Keratinocyte (primary cell): ENCODE measurements at regions not wholly inside any gene's neighbourhood (a gene's known extent, or its start where the extent isn't known, plus 50 kb on each side); places are given as distances from the start of the nearest gene placed in this dataset.

Source experiments
- DNase-seq: peaks from one replicate; pipeline ENCODE4 v3.0.0-alpha.2; 2011; ENCODE audit warnings: low read depth, missing footprints, low spot score
- FAIRE-seq: peaks from 2 replicates; lab custom pipeline; 2011; peaks lifted over from hg19 to GRCh38; lab: Jason Lieb, UNC
- H2AFZ ChIP-seq: 2 replicates; pipeline ENCODE4 v1.6.0; 2012; ENCODE audit warnings: low read length, control low read depth, inconsistent platforms; ENCODE audit not compliant: control insufficient read depth
- H3K27ac ChIP-seq: 2 replicates; pipeline ENCODE4 v1.5.1; 2011; ENCODE audit warnings: low read length; ENCODE audit not compliant: control insufficient read depth, insufficient read depth
- H3K27me3 ChIP-seq: 3 replicates; pipeline ENCODE4 v1.6.0; 2011; ENCODE audit warnings: low read length; ENCODE audit not compliant: control insufficient read depth, insufficient read depth; ENCODE audit errors: extremely low read depth
- H3K36me3 ChIP-seq, 2 experiments: 2 replicates in 1 of 2; 3 replicates in 1 of 2; pipeline ENCODE4 v1.5.1; 2011; ENCODE audit warnings: low read length in 2 of 2, mild to moderate bottlenecking in 1 of 2; ENCODE audit not compliant: control insufficient read depth in 2 of 2, insufficient read depth in 2 of 2; ENCODE audit errors: extremely low read depth in 1 of 2
- H3K4me1 ChIP-seq: 3 replicates; pipeline ENCODE4 v1.5.1; 2011; ENCODE audit warnings: low read length; ENCODE audit not compliant: control insufficient read depth, insufficient read depth; ENCODE audit errors: extremely low read depth
- H3K4me2 ChIP-seq: 3 replicates; pipeline ENCODE4 v1.6.0; 2011; ENCODE audit warnings: low read depth, low read length; ENCODE audit not compliant: control insufficient read depth, insufficient read depth; ENCODE audit errors: extremely low read depth
- H3K4me3 ChIP-seq, 3 experiments: fragments of 200-600 bp in 1 of 3; sonication (generic) in 1 of 3; 2 replicates in 2 of 3; 3 replicates in 1 of 3; pipeline ENCODE4 v1.5.1; 2011 to 2016; ENCODE audit warnings: low read length in 3 of 3, mild to moderate bottlenecking in 3 of 3, control low read depth in 2 of 3, inconsistent platforms in 1 of 3, low read depth in 1 of 3, mixed read lengths in 1 of 3, mixed run types in 1 of 3, moderate library complexity in 1 of 3; ENCODE audit not compliant: control insufficient read depth in 2 of 3, insufficient read depth in 2 of 3; ENCODE audit errors: extremely low read depth in 1 of 3
- H3K79me2 ChIP-seq: 2 replicates; pipeline ENCODE4 v1.6.0; 2012; ENCODE audit warnings: low read length; ENCODE audit not compliant: control insufficient read depth, insufficient read depth
- H3K9ac ChIP-seq: 3 replicates; pipeline ENCODE4 v1.6.0; 2011; ENCODE audit warnings: low read length; ENCODE audit not compliant: control insufficient read depth, insufficient read depth; ENCODE audit errors: extremely low read depth
- H3K9me1 ChIP-seq: 3 replicates; pipeline ENCODE4 v1.6.0; 2011; ENCODE audit warnings: low read length; ENCODE audit not compliant: control insufficient read depth, insufficient read depth; ENCODE audit errors: extremely low read depth
- H3K9me3 ChIP-seq: 2 replicates; pipeline ENCODE4 v1.5.1; 2012; ENCODE audit warnings: low read depth, low read length; ENCODE audit not compliant: control insufficient read depth
- H4K20me1 ChIP-seq: 3 replicates; pipeline ENCODE4 v1.6.0; 2011; ENCODE audit warnings: low read length; ENCODE audit not compliant: control insufficient read depth, insufficient read depth; ENCODE audit errors: extremely low read depth
- EZH2 ChIP-seq: IDR thresholded peaks from one replicate; pipeline ENCODE4 v1.6.1; 2012; ENCODE audit warnings: inconsistent platforms, mild to moderate bottlenecking, low read length, moderate library complexity
- dilution Hi-C: fragments of 300-500 bp; cut with MboI; formaldehyde crosslinking; loops from one replicate; pipeline ENCODE4 v1.7.0; 2020; ENCODE audit warnings: low sequenced_read_pairs; ENCODE audit not compliant: extremely low pct_ligation_motif_present
- TF ChIP-seq, protein P1 (sequence below), 3 experiments: IDR thresholded peaks in 1 of 3; conservative IDR thresholded peaks in 1 of 3; optimal IDR thresholded peaks in 1 of 3; 2 replicates in 2 of 3; 3 replicates in 1 of 3; pipeline versions ENCODE3 to v1.5.1; 2011; ENCODE audit warnings: low read length in 3 of 3, mild to moderate bottlenecking in 3 of 3, moderate library complexity in 2 of 3, control low read depth in 1 of 3, inconsistent platforms in 1 of 3; ENCODE audit not compliant: insufficient read depth in 2 of 3; ENCODE audit errors: extremely low read depth in 1 of 3

DNA sequence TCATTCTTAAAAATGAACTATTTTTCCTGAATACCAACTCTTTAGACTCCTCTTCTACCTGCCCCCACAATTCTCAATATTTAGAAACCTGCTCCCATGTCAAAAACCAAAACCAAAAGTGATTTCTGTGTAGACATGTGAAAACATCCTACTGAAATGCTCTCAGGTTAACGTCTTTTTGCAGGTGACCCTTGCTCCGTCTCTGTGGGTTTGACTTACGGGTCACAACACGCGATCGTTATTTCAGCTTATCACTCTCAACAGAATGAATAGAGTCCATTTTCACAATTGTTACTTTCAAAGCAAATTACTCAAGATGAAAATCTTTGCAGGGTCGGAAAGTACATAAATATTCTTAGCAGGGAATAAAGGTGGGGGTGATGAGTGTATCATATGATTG, 456.3 kb upstream of the SGCD start:
- no peaks in the 10 kb centered on the region for H4K20me1 ChIP-seq
- no peak for DNase-seq
- FAIRE-seq = no peak
- TF ChIP-seq, protein P1, sequence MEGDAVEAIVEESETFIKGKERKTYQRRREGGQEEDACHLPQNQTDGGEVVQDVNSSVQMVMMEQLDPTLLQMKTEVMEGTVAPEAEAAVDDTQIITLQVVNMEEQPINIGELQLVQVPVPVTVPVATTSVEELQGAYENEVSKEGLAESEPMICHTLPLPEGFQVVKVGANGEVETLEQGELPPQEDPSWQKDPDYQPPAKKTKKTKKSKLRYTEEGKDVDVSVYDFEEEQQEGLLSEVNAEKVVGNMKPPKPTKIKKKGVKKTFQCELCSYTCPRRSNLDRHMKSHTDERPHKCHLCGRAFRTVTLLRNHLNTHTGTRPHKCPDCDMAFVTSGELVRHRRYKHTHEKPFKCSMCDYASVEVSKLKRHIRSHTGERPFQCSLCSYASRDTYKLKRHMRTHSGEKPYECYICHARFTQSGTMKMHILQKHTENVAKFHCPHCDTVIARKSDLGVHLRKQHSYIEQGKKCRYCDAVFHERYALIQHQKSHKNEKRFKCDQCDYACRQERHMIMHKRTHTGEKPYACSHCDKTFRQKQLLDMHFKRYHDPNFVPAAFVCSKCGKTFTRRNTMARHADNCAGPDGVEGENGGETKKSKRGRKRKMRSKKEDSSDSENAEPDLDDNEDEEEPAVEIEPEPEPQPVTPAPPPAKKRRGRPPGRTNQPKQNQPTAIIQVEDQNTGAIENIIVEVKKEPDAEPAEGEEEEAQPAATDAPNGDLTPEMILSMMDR (optimal IDR thresholded peaks at IDR 0.05 in 1 of 3, IDR thresholded peaks at IDR 0.05 in 1 of 3, conservative IDR thresholded peaks at IDR 0.05 in 1 of 3; ENCODE audit: extremely low read depth in 1 of 3, insufficient read depth in 2 of 3, low read length in 3 of 3) = no peak
- no peak for TF ChIP-seq EZH2
- H3K4me1 ChIP-seq = no peaks in the 10 kb centered on the region
- H3K79me2 ChIP-seq = no peaks in the 10 kb centered on the region
- H3K36me3 ChIP-seq = no peaks in the 10 kb centered on the region
- H3K9ac ChIP-seq = no peak overlapping the region
- dilution Hi-C loops = no loop called here
- no peak overlapping the region for H3K4me3 ChIP-seq
- H3K9me1 ChIP-seq = no peaks in the 10 kb centered on the region
- no peak overlapping the region for H3K4me2 ChIP-seq
- H3K27me3 ChIP-seq = no peaks in the 10 kb centered on the region
- no peaks in the 10 kb centered on the region for H3K9me3 ChIP-seq
- H3K27ac ChIP-seq = no peak overlapping the region
- H2AFZ ChIP-seq = no peak overlapping the region

DNA sequence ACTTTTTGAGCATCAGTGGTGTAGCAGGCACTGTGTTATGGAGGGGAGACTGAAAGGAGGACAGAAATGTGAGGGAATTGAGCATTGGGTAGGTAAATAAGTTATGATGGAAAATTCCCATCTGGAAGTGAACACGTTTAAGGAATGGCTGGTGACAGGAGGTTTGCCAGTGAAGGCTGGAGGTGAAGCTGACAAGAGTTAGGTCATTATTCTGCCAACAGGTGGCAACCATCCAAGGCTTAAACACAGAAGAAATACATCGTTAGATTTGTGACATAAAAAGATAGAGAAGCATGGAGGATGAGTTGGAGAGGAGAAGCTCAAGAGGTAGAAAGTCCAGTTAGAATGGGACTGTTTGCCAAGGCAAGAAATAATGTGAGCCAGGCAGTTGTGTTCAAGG, 455.3 kb upstream of the SGCD start:
- no peak overlapping the region for H2AFZ ChIP-seq
- TF ChIP-seq, protein P1 (optimal IDR thresholded peaks at IDR 0.05 in 1 of 3, IDR thresholded peaks at IDR 0.05 in 1 of 3, conservative IDR thresholded peaks at IDR 0.05 in 1 of 3; ENCODE audit: extremely low read depth in 1 of 3, insufficient read depth in 2 of 3, low read length in 3 of 3) = no peak
- TF ChIP-seq EZH2 = no peak
- FAIRE-seq (no peak), DNase-seq (no peak)
- no peaks in the 10 kb centered on the region for H3K9me1 ChIP-seq
- H3K27me3 ChIP-seq = no peaks in the 10 kb centered on the region
- H3K9ac ChIP-seq = no peak overlapping the region
- no peaks in the 10 kb centered on the region for H3K79me2 ChIP-seq
- no peaks in the 10 kb centered on the region for H3K9me3 ChIP-seq
- no peak overlapping the region for H3K4me3 ChIP-seq
- dilution Hi-C loops = no loop called here
- no peak overlapping the region for H3K4me2 ChIP-seq
- no peaks in the 10 kb centered on the region for H4K20me1 ChIP-seq
- no peaks in the 10 kb centered on the region for H3K4me1 ChIP-seq
- no peaks in the 10 kb centered on the region for H3K36me3 ChIP-seq
- H3K27ac ChIP-seq = no peak overlapping the region
